ENCODE measurements at regions not wholly inside any gene's neighbourhood (a gene's known extent, or its start where the extent isn't known, plus 50 kb on each side); places are given as distances from the start of the nearest gene placed in this dataset.

- DNase-seq (ENCODE audit: low read depth, low spot score) (no peak), ATAC-seq (no peak), FAIRE-seq (no peak)
- BruUV-seq (replicated peaks) = no TSS peak
- CTCF ChIA-PET = interaction anchor here (0.6 to 10.3 kb wide), 3 partner anchors 28 to 649 kb away, joined by 3 to 186 read pairs (median 5); no protein-coding TSS in a partner anchor
- Histone ChIP-seq H3K27ac (ENCODE audit: control insufficient read depth, insufficient read depth) (no peak overlapping the region), H3K79me2 (ENCODE audit: control insufficient read depth, insufficient read depth, low read length) (no peaks in the 10 kb centered on the region), H3K4me2 (ENCODE audit: control insufficient read depth, insufficient read depth) (no peak overlapping the region), H3K27me3 (replicated peaks in 1 of 2; ENCODE audit: control insufficient read depth in 2 of 2, insufficient read depth in 2 of 2, low read length in 1 of 2) (peaks cover 1 to 4% of the 10 kb centered on the region in 2 experiments; a peak in 1 of 4 replicates), H3K36me3 (ENCODE audit: control insufficient read depth in 2 of 2, insufficient read depth in 2 of 2, low read length in 1 of 2) (no peaks in the 10 kb centered on the region), H3K4me3 (no peak overlapping the region), H2AFZ (ENCODE audit: control insufficient read depth, low read depth, low read length) (no peak overlapping the region), H3K9ac (ENCODE audit: control insufficient read depth, insufficient read depth, low read length) (no peak overlapping the region), H4K20me1 (ENCODE audit: control insufficient read depth, insufficient read depth) (no peaks in the 10 kb centered on the region), H3K4me1 (ENCODE audit: control insufficient read depth, insufficient read depth, low read length) (no peaks in the 10 kb centered on the region), H3K9me3 (replicated peaks; ENCODE audit: control insufficient read depth, insufficient read depth, low read length) (no peaks in the 10 kb centered on the region)
- POLR2A ChIA-PET = no interaction called here
- TF ChIP-seq NBN (IDR thresholded peaks at IDR 0.05) (no peak), POLR2A (IDR thresholded peaks at IDR 0.05; ENCODE audit: low read depth, low read length) (no peak), ZBTB40 (IDR thresholded peaks at IDR 0.05; ENCODE audit: borderline replicate concordance) (no peak), CEBPB (IDR thresholded peaks at IDR 0.05; ENCODE audit: borderline replicate concordance in 1 of 2, low read depth in 2 of 2, low read length in 2 of 2) (no peak), PAX8 (IDR thresholded peaks at IDR 0.05) (no peak), ZNF274 (IDR thresholded peaks at IDR 0.05; ENCODE audit: insufficient read depth, insufficient read length) (no peak), FOS (IDR thresholded peaks at IDR 0.05; ENCODE audit: borderline replicate concordance, extremely low read depth, insufficient read length) (no peak), TCF7 (IDR thresholded peaks at IDR 0.05; ENCODE audit: borderline replicate concordance) (no peak), ATF7 (IDR thresholded peaks at IDR 0.05; ENCODE audit: low read depth) (no peak), CEBPZ (IDR thresholded peaks at IDR 0.05; ENCODE audit: low read depth, low read length) (no peak), CHD2 (IDR thresholded peaks at IDR 0.05; ENCODE audit: borderline replicate concordance, low read depth, low read length) (no peak), IRF4 (IDR thresholded peaks at IDR 0.05; ENCODE audit: low read depth, low read length) (no peak), TARDBP (IDR thresholded peaks at IDR 0.05; ENCODE audit: borderline replicate concordance) (no peak), LARP7 (IDR thresholded peaks at IDR 0.05) (no peak), MYC (IDR thresholded peaks at IDR 0.05; ENCODE audit: insufficient read depth, insufficient read length, insufficient replicate concordance, low read length, severe bottlenecking) (no peak), RAD51 (IDR thresholded peaks at IDR 0.05) (no peak)
- 54% methylated on average over 5 of the region's 5 CpGs for WGBS (ENCODE audit: insufficient coverage, insufficient replicate concordance, low lambda C conversion rate, missing lambda C conversion rate)
- intact Hi-C loops (cut with micrococcal nuclease; ENCODE audit: unreplicated experiment) (no loop called here), in situ Hi-C loops (cut with MboI) (no loop called here)
- RAD21 ChIA-PET (ENCODE audit: unreplicated experiment) = no interaction called here
- SMC1A ChIA-PET (ENCODE audit: uncharacterized antibody, unreplicated experiment) = interaction anchor here (1.4 kb wide), 1 partner anchor 463 kb away, joined by 3 read pairs; no protein-coding TSS in a partner anchor
Observed at GRCh38 chr13:27367570-27367969, 56.8 kb upstream of the GTF3A start.
